ENCODE measurements at regions not wholly inside any gene's neighbourhood (a gene's known extent, or its start where the extent isn't known, plus 50 kb on each side); places are given as distances from the start of the nearest gene placed in this dataset.

- TF ChIP-seq, protein P1, sequence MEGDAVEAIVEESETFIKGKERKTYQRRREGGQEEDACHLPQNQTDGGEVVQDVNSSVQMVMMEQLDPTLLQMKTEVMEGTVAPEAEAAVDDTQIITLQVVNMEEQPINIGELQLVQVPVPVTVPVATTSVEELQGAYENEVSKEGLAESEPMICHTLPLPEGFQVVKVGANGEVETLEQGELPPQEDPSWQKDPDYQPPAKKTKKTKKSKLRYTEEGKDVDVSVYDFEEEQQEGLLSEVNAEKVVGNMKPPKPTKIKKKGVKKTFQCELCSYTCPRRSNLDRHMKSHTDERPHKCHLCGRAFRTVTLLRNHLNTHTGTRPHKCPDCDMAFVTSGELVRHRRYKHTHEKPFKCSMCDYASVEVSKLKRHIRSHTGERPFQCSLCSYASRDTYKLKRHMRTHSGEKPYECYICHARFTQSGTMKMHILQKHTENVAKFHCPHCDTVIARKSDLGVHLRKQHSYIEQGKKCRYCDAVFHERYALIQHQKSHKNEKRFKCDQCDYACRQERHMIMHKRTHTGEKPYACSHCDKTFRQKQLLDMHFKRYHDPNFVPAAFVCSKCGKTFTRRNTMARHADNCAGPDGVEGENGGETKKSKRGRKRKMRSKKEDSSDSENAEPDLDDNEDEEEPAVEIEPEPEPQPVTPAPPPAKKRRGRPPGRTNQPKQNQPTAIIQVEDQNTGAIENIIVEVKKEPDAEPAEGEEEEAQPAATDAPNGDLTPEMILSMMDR (IDR thresholded peaks at IDR 0.05) = no peak
- no peak for TF ChIP-seq ZFX (IDR thresholded peaks at IDR 0.05; ENCODE audit: borderline replicate concordance)
Observed at GRCh38 chr6:125611573-125612344, 137.7 kb upstream of the HEY2 start.
